AG10803 (cell line): ENCODE measurements at regions not wholly inside any gene's neighbourhood (a gene's known extent, or its start where the extent isn't known, plus 50 kb on each side); places are given as distances from the start of the nearest gene placed in this dataset.

Source experiments
- DNase-seq: peaks from one replicate; pipeline ENCODE4 v3.0.0; 2010; ENCODE audit warnings: low read depth
- H3K4me3 ChIP-seq: 2 replicates; pipeline ENCODE4 v1.5.1; 2011; ENCODE audit warnings: mild to moderate bottlenecking, low read length, control low read depth
- TF ChIP-seq, protein P1 (sequence below): conservative IDR thresholded peaks from 2 replicates; pipeline ENCODE4 v1.5.1; 2011; ENCODE audit warnings: mild to moderate bottlenecking, low read length, control low read depth, inconsistent platforms

DNA sequence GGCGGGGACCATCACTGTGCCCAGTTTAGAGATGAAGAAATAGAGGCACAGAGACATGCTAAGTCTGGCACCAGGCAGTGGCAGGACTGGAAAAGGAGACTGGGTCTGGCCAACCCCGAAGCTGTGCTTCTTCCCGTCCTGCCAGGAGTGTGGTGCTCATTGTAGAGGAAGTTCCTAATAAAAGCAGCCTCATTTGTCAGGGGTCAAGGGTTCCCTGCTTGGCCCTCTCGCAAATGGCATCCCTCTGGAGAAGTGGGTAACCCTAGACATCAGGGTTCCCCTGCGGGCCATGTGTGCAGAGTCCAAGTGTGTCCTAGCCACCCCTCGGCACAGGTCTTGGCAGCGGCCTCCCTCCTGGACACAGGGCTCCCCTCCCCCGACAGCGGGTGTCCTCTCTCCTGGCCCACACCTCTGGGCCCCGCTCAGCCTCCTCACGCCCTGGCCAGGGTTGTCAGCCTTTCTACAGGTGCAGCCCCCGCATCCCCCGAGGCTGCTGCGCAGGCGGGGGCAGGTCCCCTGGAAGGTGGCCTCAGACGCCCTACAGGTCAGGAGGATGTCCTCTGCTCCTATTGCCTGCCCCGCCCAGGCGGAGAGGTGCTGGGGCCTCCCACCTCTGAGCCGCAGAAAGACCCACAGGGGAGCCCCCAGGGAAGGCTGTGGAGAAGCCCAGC is 61.8 kb upstream of the PRR20G start:
- no peak for DNase-seq
- no peak overlapping the region for H3K4me3 ChIP-seq
- TF ChIP-seq, protein P1, sequence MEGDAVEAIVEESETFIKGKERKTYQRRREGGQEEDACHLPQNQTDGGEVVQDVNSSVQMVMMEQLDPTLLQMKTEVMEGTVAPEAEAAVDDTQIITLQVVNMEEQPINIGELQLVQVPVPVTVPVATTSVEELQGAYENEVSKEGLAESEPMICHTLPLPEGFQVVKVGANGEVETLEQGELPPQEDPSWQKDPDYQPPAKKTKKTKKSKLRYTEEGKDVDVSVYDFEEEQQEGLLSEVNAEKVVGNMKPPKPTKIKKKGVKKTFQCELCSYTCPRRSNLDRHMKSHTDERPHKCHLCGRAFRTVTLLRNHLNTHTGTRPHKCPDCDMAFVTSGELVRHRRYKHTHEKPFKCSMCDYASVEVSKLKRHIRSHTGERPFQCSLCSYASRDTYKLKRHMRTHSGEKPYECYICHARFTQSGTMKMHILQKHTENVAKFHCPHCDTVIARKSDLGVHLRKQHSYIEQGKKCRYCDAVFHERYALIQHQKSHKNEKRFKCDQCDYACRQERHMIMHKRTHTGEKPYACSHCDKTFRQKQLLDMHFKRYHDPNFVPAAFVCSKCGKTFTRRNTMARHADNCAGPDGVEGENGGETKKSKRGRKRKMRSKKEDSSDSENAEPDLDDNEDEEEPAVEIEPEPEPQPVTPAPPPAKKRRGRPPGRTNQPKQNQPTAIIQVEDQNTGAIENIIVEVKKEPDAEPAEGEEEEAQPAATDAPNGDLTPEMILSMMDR = no peak

DNA sequence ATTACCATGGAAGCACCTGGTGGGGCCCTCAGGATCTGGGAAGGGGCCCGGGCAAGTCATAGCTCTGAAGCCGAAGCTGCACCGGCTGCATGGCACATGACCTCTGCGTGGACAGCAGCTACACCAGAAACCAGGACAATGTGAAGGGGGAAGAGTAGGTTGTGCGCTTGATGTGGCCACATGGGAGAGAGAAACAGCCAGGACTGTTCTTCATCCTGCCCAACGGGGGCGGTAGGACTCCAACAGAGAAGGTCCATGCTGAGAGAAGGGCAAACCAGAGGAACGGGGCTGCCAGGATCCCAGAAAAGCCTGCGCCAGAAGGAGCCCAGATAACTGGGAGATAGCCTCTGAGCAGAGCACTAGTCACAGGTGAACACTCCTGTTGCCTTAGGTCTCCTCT is 54.9 kb upstream of the PRR20G start:
- no peak for DNase-seq
- TF ChIP-seq, protein P1 = no peak
- no peak overlapping the region for H3K4me3 ChIP-seq

DNA sequence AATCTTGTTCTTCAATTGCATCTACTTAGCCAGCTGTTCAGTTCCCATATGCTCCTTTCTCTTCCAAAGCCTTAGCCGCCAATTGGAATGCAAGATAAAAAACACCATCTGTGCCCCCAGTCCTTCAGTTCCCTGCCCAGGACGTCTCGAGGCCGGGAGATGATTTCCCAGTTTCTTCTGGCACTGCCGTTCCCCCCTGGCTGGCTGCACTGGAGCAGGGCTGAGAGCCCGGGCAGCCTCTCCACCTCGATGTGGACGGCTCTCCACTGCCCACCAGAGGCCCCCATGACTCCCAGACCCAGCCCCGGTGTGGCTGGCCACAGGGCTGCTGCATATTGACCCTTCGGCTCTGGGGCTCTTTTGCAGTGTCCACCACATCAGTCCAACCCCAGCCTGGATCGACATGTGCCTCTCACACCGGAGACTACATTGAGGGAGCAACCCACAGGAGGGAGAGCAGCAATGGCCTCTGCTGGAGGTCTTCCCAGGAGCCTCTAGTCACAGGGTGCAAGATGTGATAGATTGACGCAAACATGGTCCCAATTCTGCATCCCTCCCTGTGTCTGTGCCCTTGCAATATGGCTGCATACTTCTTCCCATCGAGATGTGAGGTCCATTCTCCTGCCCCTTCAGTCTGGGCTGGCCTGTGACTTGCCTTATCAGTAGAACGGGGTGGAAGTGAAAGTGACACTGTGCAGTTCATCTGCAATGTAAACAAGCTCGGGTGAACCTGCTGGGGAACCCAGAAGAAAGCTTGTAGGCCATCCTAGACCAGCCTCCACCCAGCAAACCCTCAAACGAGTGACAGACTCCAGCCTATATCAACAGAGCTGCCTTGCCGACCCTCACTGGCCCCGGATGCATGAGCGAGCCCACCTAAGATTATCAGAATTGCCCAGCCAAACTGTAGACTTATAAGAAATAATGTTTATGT is 52.3 kb upstream of the PRR20G start:
- TF ChIP-seq, protein P1 = no peak
- H3K4me3 ChIP-seq = no peak overlapping the region
- no peak for DNase-seq

DNA sequence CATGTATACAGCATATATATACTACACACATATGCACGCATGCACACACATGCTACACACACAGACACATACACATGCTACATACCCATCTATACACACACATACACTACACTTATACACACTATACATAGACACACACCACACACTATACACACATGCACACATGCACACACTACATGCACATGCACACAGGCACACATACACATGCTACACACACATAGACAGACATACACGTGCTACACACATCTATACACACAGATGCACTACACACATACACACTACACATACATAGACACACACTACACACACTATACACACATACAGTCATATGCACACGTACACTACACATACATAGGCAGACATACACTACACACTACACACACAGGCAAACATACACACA is 51.2 kb upstream of the PRR20G start:
- no peak for DNase-seq
- TF ChIP-seq, protein P1 = no peak
- no peak overlapping the region for H3K4me3 ChIP-seq

DNA sequence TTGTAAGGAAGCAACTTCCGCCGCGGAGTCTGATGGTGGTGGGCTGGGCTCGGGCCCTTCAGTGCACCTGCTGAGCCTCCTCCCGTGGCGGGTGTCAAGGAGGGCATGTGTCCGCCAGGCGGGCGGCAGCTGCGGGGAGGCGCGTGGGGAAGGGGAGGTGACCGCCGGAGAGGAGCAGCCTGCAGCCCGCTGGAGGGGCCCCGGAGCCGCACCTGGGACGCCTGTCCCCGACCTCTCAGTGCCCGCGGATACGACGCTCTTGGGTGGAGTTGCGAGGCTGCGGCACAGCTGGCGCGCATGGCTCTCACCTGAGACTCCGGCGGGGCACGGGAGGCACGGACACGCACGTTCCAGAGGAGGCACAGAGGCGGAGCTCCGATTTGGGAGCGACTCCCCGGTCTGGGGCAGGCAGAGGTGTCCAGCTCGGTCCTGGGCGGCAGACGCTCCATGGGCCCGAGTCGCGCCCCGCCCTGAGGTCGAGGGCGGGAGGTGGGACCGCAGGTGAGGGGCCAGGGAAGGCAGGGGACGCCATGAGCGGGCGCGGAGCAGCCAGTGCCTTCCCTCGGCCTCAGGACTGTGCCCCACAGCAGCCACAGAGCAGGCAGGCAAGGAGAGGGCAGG is 50.2 kb upstream of the PRR20G start:
- TF ChIP-seq, protein P1 = no peak
- DNase-seq = no peak
- H3K4me3 ChIP-seq = no peak overlapping the region
